ENCODE measurements at regions not wholly inside any gene's neighbourhood (a gene's known extent, or its start where the extent isn't known, plus 50 kb on each side); places are given as distances from the start of the nearest gene placed in this dataset.
A peak's percentile ranks its signal among the peaks of the same experiment; 100 is the strongest.

DNA sequence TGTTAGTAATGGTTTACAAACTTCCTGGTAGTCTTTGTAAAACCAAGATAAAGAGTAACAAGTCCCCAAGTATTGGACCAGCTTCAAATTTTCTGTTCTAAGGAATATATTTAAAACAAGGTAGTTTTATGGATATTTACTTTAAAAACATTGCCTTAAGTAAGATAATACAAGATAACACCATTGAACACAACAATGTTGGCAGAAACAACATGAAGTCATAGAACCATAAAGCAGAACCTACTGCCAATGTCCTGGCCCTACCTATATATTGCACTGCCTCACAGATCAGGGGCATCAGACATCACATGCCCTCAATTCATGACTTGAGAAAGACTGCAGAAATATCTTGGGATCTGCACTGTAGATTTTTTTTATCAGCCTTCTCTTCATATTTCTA lies 1176.2 kb downstream of the PCDH7 start:
- FAIRE-seq (no peak), DNase-seq (ENCODE audit: low spot score) (no peak)

DNA sequence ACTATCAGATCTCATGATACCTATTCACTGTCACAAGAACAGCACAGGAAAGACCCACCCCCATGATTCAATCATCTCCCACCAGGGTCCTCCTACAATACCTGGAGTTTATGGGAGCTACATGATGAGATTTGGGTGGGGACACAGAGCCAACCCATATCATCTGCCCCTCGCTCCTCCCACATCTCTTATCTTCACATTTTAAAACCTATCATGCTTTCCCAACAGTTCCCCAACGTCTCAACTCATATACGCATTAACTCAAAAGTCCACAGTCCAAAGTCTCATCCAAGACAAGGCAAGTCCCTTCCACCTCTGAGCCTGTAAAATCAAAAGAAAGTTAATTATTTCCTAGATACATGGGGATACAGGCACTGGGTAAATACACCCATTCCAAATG lies 1185.2 kb downstream of the PCDH7 start:
- DNase-seq (ENCODE audit: low spot score) (no peak), FAIRE-seq (no peak)

DNA sequence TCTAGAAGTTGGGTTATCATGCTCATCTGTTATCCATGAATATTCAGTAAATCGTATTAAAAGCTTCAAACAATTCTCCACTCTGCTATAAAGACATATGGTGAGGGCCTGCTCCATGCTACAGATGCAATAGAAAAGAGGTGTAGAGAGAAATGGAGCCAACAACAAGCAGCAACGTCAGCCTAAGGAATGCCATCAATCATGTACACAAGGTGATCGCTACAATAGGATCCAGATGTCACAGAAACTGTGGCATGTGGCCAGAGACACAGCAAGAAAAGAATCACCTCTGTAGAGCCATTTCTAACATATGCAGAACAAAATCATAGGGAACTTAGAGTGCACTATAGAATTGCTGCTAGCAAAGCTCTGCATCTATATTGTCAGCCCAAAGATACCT lies 1188.1 kb downstream of the PCDH7 start:
- DNase-seq (ENCODE audit: low spot score) (no peak), FAIRE-seq (no peak)

DNA sequence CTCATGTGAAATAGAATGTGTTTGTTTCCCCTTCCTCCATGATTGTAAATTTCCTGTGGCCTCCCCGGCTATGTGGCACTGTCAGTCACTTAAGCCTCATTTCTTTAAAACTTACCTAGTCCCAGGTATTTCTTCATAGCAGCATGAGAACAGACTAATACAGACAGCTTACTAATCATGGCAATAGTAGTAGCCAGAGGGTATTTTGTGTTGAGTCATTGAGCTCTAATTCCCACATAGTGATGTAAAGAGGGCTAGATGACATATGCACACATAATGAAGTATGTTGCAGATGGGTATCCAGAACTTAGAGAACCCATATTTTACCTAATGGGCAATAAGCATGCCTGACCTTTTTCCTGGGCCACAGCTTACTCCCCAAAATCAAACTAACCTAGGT lies 1197.2 kb downstream of the PCDH7 start:
- no peak for FAIRE-seq
- no peak for DNase-seq (ENCODE audit: low spot score)

DNA sequence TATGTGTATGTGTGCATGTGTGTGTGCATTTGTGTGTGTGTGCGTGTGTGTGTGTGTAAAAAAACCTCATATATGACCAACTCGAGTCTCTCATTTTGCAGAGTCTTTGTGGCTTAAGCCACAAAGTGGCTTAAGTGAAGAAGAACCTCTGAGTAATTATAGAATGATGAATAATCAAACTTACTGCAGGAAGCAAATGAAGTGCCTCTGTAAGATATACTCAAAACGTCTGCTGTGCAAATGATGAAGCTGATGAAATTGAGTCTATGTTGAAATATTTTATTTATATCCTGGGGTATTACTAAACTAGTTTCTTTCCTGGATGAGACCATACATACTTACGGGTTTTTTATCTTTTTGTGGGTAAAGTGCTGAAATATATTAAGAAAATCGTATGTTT lies 1198.7 kb downstream of the PCDH7 start:
- FAIRE-seq = no peak
- no peak for DNase-seq (ENCODE audit: low spot score)

DNA sequence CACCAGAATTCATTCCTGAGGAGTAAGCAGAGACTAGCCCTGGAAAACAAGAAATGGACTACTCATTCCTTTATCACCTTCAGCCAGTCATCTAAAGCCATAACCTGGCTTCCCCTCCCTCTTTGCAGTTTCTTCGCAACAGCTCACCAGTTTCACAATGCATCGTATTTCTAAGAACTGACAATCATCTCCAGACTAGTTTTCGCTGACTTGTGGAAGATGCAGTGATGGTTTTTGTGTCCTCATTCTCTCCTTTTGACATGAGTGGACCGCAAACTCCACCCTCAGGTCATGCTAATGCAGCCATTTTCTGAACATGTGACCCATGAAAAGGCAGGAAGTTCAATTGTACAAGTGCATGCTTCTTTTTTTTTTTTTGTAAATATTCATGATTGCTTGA lies 1203.5 kb downstream of the PCDH7 start:
- FAIRE-seq (no peak), DNase-seq (ENCODE audit: low spot score) (no peak)

DNA sequence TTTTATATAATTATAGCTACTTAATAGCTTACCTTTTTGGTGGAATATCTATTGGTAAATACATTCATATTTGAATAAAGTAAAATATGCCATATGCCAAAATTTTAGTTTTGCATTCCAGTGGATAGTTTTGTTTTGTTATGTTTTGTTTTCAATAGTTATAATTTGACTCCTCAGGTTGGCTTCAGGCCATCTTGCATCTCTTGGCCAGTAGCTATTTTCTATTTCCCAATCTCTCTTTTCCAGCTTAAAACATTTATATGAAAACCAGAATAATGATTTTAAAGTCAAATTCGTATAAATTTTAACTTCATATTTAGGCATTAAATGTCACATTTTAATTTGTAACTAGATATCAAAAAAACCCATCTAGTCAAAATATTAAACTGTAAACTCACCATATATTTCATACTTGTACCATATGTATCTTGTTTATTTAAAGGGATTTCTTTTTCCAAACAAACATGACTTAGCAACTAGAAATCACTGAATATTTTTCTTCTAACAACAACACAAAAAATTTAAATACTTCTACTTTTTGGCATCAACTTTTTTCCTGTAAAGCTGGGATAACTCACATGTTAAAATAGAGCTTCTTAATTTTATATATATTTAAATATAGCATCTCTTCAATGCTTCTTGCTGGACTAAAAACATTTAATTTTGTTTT lies 1209.6 kb downstream of the PCDH7 start:
- DNase-seq (ENCODE audit: low spot score) = no peak
- no peak for FAIRE-seq

DNA sequence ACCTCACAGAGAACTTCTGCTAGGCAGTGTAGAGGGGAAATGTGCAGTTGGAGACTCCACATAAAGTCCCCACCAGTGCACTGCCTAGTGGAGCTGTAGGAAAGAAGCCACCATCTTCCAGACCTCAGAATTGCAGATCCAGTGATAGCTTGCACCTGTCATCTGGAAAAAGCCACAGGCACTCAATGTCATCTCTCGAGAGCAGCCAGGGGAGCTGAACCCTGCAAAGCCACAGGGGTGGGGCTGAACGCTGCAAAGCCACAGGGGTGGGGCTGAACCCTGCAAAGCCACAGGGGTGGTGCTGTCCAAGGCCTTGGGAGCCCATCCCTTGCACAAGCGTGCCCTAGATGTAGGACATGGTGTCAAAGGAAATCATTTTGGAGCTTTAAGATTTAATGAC lies 1226.3 kb downstream of the PCDH7 start:
- no peak for DNase-seq (ENCODE audit: low spot score)

DNA sequence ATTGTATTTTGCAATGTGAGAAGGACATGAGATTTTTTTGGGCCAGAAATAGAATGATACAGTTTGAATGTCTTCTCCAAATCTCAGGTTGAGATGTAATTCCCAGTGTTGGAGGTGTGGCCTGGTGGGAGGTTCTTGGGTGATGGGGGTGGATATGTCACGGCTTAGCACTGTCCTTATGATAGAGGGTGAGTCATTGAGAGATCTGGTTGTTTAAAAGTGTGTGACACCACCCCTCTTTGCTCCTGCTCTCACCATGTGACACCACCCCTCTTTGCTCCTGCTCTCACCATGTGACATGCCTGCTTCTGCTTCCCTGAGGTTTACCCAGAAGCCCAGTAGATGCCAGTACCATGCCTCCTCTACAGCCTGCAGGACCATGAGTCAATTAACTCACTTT lies 1226.9 kb downstream of the PCDH7 start:
- DNase-seq (ENCODE audit: low spot score) (no peak), FAIRE-seq (no peak)

More for the DNA sequence above, 1226.3 kb downstream of the PCDH7 start:
- FAIRE-seq = no peak

DNA sequence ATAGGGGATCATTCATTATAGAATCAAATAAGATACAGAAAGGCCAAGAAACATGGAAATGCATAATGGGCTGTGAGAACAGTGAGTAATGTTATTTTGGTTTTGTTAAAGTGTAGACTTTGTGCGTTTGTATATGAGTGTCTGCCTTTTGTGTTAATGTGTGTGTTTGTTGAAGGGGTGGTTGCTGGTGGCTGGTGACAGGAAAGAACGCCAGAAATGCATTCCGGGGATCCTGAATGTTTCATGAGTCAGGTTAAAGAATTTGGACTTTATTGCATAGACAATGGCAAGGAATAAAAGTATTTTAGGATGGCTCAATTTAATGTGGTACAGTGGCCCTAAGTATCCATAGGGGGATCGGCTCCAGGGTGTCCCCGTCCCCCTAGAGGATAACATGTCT lies 1228.9 kb downstream of the PCDH7 start:
- FAIRE-seq = no peak
- DNase-seq (ENCODE audit: low spot score) = no peak

DNA sequence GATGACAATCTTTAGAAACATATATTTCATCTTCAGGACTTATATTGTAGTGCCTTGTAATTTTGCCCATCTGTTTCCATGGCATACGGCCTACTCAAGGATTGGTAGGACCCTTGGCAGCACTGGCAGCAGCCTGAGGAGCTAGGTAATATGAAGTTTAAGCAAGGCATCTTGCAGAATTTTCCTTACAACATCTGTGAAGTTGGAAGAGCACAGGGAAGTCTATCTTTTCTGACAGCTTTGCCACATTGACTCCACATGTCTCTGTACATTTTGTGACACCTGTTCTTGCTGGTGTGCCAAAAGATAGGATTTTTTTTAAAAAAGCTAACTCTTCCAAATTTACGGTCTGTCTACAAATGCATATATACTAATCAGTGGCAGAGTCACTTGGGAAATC lies 1235.2 kb downstream of the PCDH7 start:
- FAIRE-seq (no peak), DNase-seq (ENCODE audit: low spot score) (no peak)

DNA sequence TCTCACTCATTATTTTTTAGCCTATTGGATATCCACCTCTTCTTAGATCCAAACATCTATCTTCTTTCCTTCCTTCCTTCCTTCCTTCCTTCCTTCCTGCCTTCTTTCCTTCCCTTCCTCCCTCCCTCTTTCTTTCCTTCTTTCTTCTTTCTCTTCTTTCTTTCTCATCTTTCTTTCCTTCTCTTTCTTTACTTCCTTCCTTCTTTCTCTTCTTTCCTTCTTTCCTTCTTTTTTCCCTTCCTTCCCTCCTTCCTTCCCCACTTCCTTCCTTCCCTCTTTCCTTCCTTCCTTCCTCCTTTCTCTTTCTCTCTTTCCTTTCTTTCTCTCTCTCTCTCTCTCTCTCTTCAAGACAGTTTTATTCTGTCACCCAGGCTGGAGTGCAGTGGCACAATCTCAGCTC lies 1239.8 kb downstream of the PCDH7 start:
- DNase-seq (ENCODE audit: low spot score) (no peak), FAIRE-seq (no peak)

DNA sequence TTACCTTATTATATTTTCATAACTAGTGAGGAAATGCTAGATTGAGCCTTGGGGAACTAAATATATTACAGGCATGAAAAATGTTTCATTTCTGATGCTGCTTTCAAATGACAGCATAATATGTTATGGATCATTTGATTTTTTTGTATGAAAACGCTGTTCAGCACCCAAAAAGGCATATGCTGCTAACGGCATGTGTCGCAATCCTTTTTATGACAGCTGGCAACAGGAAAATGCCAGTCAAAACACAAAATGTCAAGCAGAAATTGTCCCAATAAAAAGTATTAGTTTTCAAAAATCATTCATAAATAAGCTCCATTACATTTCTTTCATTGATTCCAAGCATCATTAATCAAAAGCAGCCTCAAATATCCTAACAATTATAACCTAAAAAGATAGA lies 1244.5 kb downstream of the PCDH7 start:
- no peak for DNase-seq (ENCODE audit: low spot score)
- no peak for FAIRE-seq

DNA sequence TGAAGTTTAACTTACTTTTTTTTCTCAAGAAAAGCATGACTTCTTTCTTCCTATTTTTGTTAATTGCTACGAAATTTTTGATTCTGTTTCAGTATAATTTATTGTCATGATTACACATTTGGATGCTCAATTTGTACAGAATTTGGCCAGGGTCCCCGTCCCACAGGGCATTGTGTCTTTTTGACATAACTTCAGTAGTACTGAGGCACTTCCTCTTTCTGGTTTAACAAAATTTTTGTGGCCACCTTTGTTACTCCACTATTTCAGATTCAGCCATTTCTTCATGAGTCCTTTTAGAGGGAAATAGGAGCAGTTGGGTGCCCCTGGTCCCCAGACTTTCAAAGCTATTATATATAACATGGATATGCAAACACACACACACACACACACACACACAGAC lies 1248.7 kb downstream of the PCDH7 start:
- FAIRE-seq (no peak), DNase-seq (ENCODE audit: low spot score) (no peak)

DNA sequence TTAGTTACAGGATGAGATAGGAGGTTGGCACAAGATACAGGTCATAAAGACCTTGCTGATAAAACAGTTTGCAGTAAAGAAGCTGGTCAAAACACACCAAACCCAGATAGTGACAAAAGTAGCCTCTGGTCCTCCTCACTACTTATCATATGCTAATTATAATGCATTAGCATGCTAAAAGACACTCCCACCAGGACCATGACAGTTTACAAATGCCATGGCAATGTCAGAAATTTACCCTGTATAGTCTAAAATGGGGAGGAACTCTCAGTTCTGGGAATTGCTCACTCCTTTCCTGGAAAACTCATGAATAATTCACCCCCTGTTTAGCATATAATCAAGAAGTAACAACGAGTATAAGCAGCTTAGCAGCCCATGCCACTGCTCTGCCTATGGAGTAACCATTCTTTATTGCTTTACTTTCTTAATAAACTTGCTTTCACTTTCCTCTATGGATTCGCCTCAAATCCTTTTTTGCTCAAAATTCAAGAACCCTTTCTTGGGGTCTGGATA lies 1254.4 kb downstream of the PCDH7 start:
- FAIRE-seq = no peak
- DNase-seq (ENCODE audit: low spot score) = no peak

DNA sequence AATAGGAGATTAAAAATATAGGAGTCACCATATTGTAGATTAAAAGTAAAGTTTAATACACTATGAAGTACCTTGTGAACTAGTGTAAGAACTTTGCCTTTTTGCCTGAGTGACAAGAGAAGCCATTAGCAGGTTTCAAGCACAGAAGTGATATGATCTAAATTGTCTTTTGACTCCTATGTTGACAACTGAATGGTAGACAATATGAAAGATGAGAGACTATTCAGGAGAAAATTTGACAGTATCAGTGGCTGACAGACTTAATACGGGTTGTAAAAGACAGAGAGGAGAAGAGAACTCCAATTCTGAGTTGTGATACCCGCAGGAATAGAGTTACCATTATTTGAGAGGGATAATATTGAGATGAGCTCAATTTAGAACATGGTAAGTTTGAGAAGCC lies 1259.8 kb downstream of the PCDH7 start:
- no peak for FAIRE-seq
- DNase-seq (ENCODE audit: low spot score) = no peak

DNA sequence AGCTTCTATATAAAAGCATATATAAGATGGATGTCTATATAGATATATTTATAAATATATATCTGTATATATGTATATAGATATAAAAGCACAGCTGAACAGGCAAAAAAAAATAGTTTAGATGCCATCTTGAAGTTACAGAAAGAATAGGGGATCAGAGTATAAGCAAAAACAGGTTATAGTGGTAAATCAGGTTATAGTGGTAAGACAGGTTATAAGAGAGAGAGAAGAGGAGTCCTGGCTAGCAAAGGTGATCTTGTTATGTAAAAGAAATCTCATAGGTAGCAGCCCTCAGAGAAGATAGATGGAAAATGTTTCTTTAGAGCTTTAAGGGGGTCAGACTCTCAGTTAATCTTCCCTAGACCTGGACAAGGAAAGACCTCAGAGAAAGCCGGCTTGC lies 1263.1 kb downstream of the PCDH7 start:
- no peak for DNase-seq (ENCODE audit: low spot score)
- no peak for FAIRE-seq

DNA sequence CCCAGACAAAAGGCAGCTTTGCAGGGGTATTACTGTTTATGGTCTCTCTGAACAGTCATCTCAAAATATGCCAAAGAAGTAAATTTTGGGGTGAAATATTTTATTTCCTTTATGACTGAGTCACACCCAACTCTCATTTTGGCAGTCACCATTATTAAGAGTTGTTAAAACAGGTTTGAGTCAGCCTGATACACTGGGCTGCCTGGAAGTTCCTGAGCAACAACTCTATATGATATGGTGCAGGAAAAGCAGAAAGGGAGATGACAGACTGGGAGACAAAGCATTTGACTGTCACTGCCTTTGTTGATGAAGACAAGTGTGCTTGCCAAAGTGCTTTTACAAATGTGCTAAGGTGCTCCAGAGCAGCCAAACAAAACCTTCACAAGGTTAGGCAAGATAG lies 1263.5 kb downstream of the PCDH7 start:
- DNase-seq (ENCODE audit: low spot score) (no peak), FAIRE-seq (no peak)

DNA sequence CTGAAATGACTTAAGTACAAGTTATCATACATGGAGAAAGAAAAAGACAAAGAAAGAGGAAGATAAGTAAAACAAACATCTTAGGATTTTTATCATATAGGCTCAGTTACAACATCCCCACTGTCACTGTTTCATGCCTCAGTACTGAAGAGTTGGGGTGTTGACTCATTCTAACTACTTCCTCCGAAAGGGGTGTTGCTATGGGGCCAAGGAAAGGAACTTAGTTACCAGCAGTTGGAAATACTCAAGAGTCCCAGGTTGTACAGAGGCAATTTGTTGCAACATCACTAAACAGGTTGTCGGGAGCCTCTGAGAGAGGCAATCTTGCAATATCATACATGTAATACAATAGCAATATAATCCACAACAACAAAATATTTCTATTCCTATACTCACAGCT lies 1264.7 kb downstream of the PCDH7 start:
- FAIRE-seq = no peak
- DNase-seq (ENCODE audit: low spot score) = no peak

DNA sequence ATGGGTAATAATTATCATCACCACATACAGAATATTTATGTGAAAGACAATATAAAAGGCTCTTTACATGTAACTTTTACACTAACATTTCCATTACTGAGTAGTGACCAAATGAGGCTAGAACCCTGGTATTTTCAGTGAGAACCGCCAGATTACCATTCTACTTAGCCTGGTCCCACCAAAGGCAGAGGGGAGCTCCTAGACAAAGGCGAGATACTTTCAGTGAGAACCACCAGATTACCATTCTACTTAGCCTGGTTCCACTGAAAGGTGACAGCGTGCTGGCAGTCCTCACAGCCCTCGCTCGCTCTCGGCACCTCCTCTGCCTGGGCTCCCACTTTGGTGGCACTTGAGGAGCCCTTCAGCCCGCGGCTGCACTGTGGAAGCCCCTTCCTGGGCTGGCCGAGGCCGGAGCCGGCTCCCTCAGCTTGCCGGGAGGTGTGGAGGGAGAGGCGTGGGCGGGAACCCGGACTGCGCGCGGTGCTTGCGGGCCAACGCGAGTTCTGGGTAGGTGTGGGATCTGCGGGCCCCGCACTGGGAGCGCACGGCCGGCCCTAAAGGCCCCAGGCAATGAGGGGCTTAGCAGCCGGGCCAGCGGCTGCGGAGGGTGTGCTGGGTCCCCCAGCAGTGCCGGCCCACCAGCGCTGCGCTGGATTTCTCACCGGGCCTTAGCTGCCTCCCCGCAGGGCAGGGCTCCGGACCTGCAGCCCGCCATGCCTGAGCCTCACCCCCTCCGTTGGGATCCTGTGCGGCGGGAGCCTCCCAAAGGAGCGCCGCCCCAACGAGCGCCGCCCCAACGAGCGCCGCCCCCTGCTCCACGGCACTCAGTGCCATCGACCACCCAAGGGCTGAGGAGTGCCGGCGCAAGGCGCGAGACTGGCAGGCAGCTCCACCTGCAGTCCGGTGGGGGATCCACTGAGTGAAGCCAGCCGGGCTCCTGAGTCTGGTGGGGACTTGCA lies 1276.1 kb downstream of the PCDH7 start:
- peak; percentile 23 for DNase-seq (ENCODE audit: low spot score)
- no peak for FAIRE-seq

DNA sequence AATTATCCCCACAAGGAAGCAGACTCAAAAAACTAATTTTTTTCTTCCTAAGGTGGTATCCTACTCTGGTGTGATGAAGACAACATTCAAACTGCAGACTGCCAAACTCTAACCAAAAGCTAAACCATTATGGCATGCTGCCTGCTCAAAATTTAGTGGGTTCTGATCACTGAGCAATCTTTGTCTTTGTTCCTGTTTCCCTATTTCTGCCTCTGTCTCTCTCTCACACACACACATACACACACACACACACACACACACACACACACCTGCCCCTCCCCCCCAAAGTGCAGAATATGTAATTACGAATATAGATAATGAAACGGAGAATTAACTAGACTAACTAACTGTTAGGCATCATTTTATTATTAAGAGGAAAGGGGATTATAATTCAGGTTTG lies 1278.6 kb downstream of the PCDH7 start:
- FAIRE-seq (no peak), DNase-seq (ENCODE audit: low spot score) (no peak)

DNA sequence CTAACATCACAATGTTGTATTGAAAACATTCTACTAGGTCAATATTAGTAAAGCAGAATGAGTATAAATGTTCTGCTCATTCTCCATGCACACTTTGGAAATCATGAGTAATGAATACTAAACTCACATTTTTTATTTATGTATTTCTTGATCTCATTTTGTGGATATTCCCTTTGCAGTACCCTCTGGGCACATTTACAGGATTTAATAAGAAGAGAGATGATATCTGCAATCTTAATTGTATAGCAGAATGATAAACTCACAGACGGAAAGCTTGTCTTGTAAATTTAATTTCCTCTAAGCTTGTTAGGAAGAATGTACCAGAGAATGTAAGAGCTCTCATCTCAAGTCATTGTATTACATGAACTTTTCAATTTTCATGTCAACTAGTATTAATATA lies 1279.7 kb downstream of the PCDH7 start:
- FAIRE-seq (no peak), DNase-seq (ENCODE audit: low spot score) (no peak)

Data from urothelium cell line (cell line).